Fibroblast of lung (primary cell): ENCODE measurements at regions not wholly inside any gene's neighbourhood (a gene's known extent, or its start where the extent isn't known, plus 50 kb on each side); places are given as distances from the start of the nearest gene placed in this dataset.

Experiments used
- CTCF ChIP-seq, 2 donors: IDR thresholded peaks in 1 of 2; conservative IDR thresholded peaks in 1 of 2; 1 replicate in 1 of 2; 2 replicates in 1 of 2; pipeline ENCODE4 v1.5.1; 2011 to 2012; ENCODE audit warnings: low read length in 2 of 2, control low read depth in 1 of 2, inconsistent platforms in 1 of 2, low read depth in 1 of 2, mild to moderate bottlenecking in 1 of 2
- EZH2 ChIP-seq: IDR thresholded peaks from 2 replicates; pipeline ENCODE4 v1.5.1; 2012; ENCODE audit warnings: low read length, control low read depth, mild to moderate bottlenecking; ENCODE audit errors: missing control alignments

- no peak for TF ChIP-seq CTCF (conservative IDR thresholded peaks at IDR 0.05 in 1 of 2, IDR thresholded peaks at IDR 0.05 in 1 of 2; ENCODE audit: low read depth in 1 of 2, low read length in 2 of 2)
- TF ChIP-seq EZH2, result no peak
Observed at GRCh38 chr22:23397613-23398567, 182.2 kb downstream of the IGLL1 start.
